NT2/D1 (cell line): ENCODE measurements at regions not wholly inside any gene's neighbourhood (a gene's known extent, or its start where the extent isn't known, plus 50 kb on each side); places are given as distances from the start of the nearest gene placed in this dataset.

Experiments used
- SUZ12 ChIP-seq: IDR thresholded peaks from 2 replicates; pipeline ENCODE4 v1.6.1; 2011; ENCODE audit not compliant: insufficient read length, insufficient read depth; ENCODE audit errors: extremely low read depth
- YY1 ChIP-seq: IDR thresholded peaks from 2 replicates; pipeline ENCODE4 v1.6.1; 2011; ENCODE audit not compliant: insufficient read length, insufficient read depth
- ZNF274 ChIP-seq: IDR thresholded peaks from 2 replicates; pipeline ENCODE4 v1.6.1; 2011; ENCODE audit warnings: mild to moderate bottlenecking, low read depth, low read length

DNA sequence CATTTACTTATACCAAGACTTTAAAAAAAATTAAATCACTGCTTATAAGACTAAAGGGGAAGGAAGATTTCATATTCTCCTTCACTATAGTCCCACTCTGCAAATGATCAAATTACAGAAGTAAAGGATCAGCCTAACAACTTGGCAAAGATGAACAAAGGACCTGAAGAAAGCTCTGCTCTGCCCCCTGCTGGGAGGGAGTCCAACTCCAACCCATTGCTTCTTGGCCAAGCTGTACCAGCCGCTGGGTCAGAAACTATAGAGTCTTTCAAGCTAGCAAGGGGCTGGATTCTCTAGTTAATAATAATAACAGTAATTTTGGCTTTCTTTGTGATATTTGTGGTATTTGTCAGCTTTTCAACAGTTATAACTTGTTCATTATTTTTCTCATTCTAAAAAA, 927.0 kb upstream of the CRIM1 start:
- TF ChIP-seq YY1 (no peak), SUZ12 (no peak), ZNF274 (no peak)
